Endothelial cell of umbilical vein (primary cell): ENCODE measurements at regions not wholly inside any gene's neighbourhood (a gene's known extent, or its start where the extent isn't known, plus 50 kb on each side); places are given as distances from the start of the nearest gene placed in this dataset.

Experiments
- BruUV-seq: library from RNA; stranded (reverse); fragments of 400-500 nt; replicated peaks from 2 replicates; lab custom pipeline; 2021; lab: Mats Ljungman, UMichigan
- CTCF ChIA-PET: fragments of 300-600, 350-600 bp; sonication (Branson Sonifier 250); formaldehyde crosslinking; loops from one replicate; lab custom pipeline; 2021; ENCODE audit warnings: antibody characterized with exemption, inconsistent platforms; lab: Charles Lee
- POLR2A ChIA-PET: fragments of 300-600, 350-600 bp; sonication (Branson Sonifier 250); formaldehyde crosslinking; loops from one replicate; lab custom pipeline; 2021; ENCODE audit warnings: antibody characterized with exemption, inconsistent platforms; lab: Charles Lee
- DNase-seq: peaks from one replicate; pipeline ENCODE4 v3.0.0-alpha.2; 2011; ENCODE audit warnings: low read depth, low spot score
- FAIRE-seq: peaks from 2 replicates; lab custom pipeline; 2011; peaks lifted over from hg19 to GRCh38; lab: Jason Lieb, UNC
- H2AFZ ChIP-seq: 2 replicates; pipeline ENCODE4 v1.6.0; 2012; ENCODE audit warnings: low read depth, low read length, control low read depth, inconsistent platforms
- H3K27ac ChIP-seq: 2 replicates; pipeline ENCODE4 v1.5.1; 2011; ENCODE audit warnings: low read depth, mild to moderate bottlenecking, control low read depth, low read length, moderate library complexity; ENCODE audit not compliant: insufficient read depth
- H3K27me3 ChIP-seq, 2 experiments: 2 replicates each; pipeline versions ENCODE4 v1.6.0 to v1.6.1; 2011; ENCODE audit warnings: low read length in 2 of 2, mixed read lengths in 1 of 2; ENCODE audit not compliant: control insufficient read depth in 2 of 2, insufficient read depth in 2 of 2
- H3K36me3 ChIP-seq, 2 experiments: 2 replicates in 1 of 2; 3 replicates in 1 of 2; pipeline ENCODE4 v1.5.1; 2011; ENCODE audit warnings: low read length in 2 of 2, mild to moderate bottlenecking in 1 of 2, moderate library complexity in 1 of 2; ENCODE audit not compliant: control insufficient read depth in 2 of 2, insufficient read depth in 2 of 2; ENCODE audit errors: extremely low read depth in 1 of 2
- H3K4me1 ChIP-seq: 3 replicates; pipeline ENCODE4 v1.5.1; 2011; ENCODE audit warnings: mild to moderate bottlenecking, low read length; ENCODE audit not compliant: control insufficient read depth, insufficient read depth; ENCODE audit errors: extremely low read depth
- H3K4me2 ChIP-seq: 2 replicates; pipeline ENCODE4 v1.6.1; 2011; ENCODE audit warnings: low read length, control low read depth, mixed read lengths; ENCODE audit not compliant: insufficient read depth
- H3K4me3 ChIP-seq, 3 experiments: fragments of 200-600 bp in 1 of 3; sonication (generic), shearing (Covaris generic) in 1 of 3; replicated peaks in 1 of 3; 2 replicates each; pipeline ENCODE4 v1.5.1; 2011 to 2016; ENCODE audit warnings: control low read depth in 3 of 3, low read length in 3 of 3, mild to moderate bottlenecking in 2 of 3, inconsistent platforms in 1 of 3, low read depth in 1 of 3, moderate library complexity in 1 of 3; ENCODE audit not compliant: insufficient read depth in 1 of 3
- H3K79me2 ChIP-seq: 2 replicates; pipeline ENCODE4 v1.6.0; 2012; ENCODE audit warnings: low read length, inconsistent platforms; ENCODE audit not compliant: control insufficient read depth, insufficient read depth
- H3K9ac ChIP-seq: replicated peaks from 2 replicates; pipeline ENCODE3; 2011; ENCODE audit warnings: low read length, control low read depth; ENCODE audit not compliant: insufficient read depth; ENCODE audit errors: extremely low read depth
- H3K9me1 ChIP-seq: replicated peaks from 3 replicates; pipeline ENCODE4 v1.6.0; 2011; ENCODE audit warnings: mild to moderate bottlenecking, low read length; ENCODE audit not compliant: control insufficient read depth, insufficient read depth; ENCODE audit errors: extremely low read depth
- H3K9me3 ChIP-seq: replicated peaks from 2 replicates; pipeline ENCODE4 v1.5.1; 2012; ENCODE audit warnings: low read length, inconsistent platforms; ENCODE audit not compliant: control insufficient read depth, insufficient read depth
- H4K20me1 ChIP-seq: replicated peaks from 2 replicates; pipeline ENCODE3; 2011; ENCODE audit warnings: mild to moderate bottlenecking, low read length; ENCODE audit not compliant: control insufficient read depth, insufficient read depth; ENCODE audit errors: extremely low read depth
- CTCF ChIP-seq, 2 donors: IDR thresholded peaks; 1 replicate in 1 of 2; 2 replicates in 1 of 2; pipeline ENCODE4 v1.5.1; 2011; ENCODE audit warnings: low read length in 2 of 2, mild to moderate bottlenecking in 2 of 2, moderate library complexity in 2 of 2, control low read depth in 1 of 2, inconsistent platforms in 1 of 2, low read depth in 1 of 2; ENCODE audit not compliant: insufficient read depth in 1 of 2; ENCODE audit errors: extremely low read depth in 1 of 2
- EZH2 ChIP-seq: IDR thresholded peaks from 2 replicates; pipeline ENCODE4 v1.6.1; 2012; ENCODE audit warnings: borderline replicate concordance, low read depth, mild to moderate bottlenecking, moderate library complexity, low read length, inconsistent platforms; ENCODE audit not compliant: severe bottlenecking
- FOS ChIP-seq: IDR thresholded peaks from 2 replicates; pipeline ENCODE4 v1.6.1; 2011; ENCODE audit warnings: mild to moderate bottlenecking, low read length, moderate library complexity, borderline replicate concordance; ENCODE audit not compliant: insufficient read depth
- GATA2 ChIP-seq: IDR thresholded peaks from 2 replicates; pipeline ENCODE4 v1.7.0; 2011; ENCODE audit warnings: low read depth, mild to moderate bottlenecking, moderate library complexity, mixed read lengths, low read length; ENCODE audit not compliant: insufficient read length, insufficient read depth
- JUN ChIP-seq: IDR thresholded peaks from 2 replicates; pipeline ENCODE4 v1.6.1; 2011; ENCODE audit warnings: borderline replicate concordance, low read depth; ENCODE audit not compliant: insufficient read length, insufficient read depth
- MYC ChIP-seq: IDR thresholded peaks from one replicate; pipeline ENCODE4 v1.6.1; 2011; ENCODE audit warnings: mild to moderate bottlenecking, low read depth, low read length
- POLR2A ChIP-seq: IDR thresholded peaks from 2 replicates; pipeline ENCODE4 v1.6.1; 2012; ENCODE audit warnings: low read depth, mild to moderate bottlenecking, control low read depth, low read length
- POLR2AphosphoS5 ChIP-seq: IDR thresholded peaks from 2 replicates; pipeline ENCODE4 v1.6.1; 2012; ENCODE audit warnings: low read depth, mild to moderate bottlenecking, control low read depth, low read length, moderate library complexity; ENCODE audit not compliant: insufficient read depth
- dilution Hi-C: fragments of 300-500 bp; cut with MboI; formaldehyde crosslinking; loops from one replicate; pipeline ENCODE4 v1.15.0; 2019; ENCODE audit warnings: low sequenced_read_pairs; ENCODE audit not compliant: extremely low pct_ligation_motif_present
- intact Hi-C: fragments of 100-400 bp; cut with micrococcal nuclease; formaldehyde crosslinking; loops from one replicate; pipeline ENCODE4 v1.10.0; 2022
- TF ChIP-seq, protein P1 (sequence below): IDR thresholded peaks from 2 replicates; pipeline ENCODE4 v1.6.1; 2011; ENCODE audit not compliant: insufficient read depth, insufficient read length

DNA sequence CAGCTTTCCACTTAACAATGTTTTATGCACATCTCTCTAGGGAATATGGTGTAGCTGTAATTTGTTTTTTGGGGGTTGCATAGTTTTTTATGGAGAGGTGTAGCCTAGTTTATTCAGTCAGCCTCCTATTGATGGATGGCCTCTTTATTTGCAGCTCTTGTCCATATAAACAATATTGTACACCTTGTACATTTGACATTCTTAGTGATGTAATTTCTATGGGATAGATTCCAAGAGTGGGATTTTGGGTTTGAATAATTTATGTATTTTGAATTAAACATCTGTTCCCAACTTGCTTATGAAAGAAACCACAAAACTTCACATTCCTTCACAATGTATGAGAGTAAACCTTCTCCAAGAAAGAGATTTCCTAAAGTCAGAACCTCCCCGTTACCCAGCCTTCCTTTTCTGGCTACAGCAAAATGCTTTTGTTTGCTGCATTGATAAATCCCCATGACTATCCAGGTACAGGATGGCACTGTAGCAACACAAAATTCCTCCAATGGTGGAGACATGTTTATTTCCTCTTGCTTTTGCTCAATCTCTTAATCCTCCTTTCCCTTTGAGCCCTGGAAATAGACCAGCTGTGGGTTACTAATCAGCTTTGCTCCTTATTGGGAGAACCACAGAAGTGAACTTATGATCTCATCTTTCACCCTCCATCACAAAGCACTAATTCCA lies 58.4 kb upstream of the GALR1 start:
- H2AFZ ChIP-seq: no peak overlapping the region
- BruUV-seq: no TSS peak
- TF ChIP-seq EZH2 (no peak), MYC (no peak), JUN (no peak), FOS (no peak), POLR2A (no peak), POLR2AphosphoS5 (no peak), GATA2 (no peak), CTCF (IDR thresholded peaks at IDR 0.05; ENCODE audit: extremely low read depth in 1 of 2, insufficient read depth in 1 of 2, low read depth in 1 of 2, low read length in 2 of 2) (no peak)
- TF ChIP-seq, protein P1, sequence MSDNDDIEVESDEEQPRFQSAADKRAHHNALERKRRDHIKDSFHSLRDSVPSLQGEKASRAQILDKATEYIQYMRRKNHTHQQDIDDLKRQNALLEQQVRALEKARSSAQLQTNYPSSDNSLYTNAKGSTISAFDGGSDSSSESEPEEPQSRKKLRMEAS: no peak
- H3K27ac ChIP-seq: no peak overlapping the region
- no peaks in the 10 kb centered on the region for H3K79me2 ChIP-seq
- H3K27me3 ChIP-seq: peaks cover 0 to 5% of the 10 kb centered on the region in 2 experiments
- H3K4me3 ChIP-seq: no peak overlapping the region
- ChIA-PET POLR2A (no interaction called here), CTCF (interaction anchor here (0.6 to 1.8 kb wide), 2 partner anchors 21 to 383 kb away, joined by 3 to 6 read pairs; no protein-coding TSS in a partner anchor)
- no peaks in the 10 kb centered on the region for H3K4me1 ChIP-seq
- H3K9ac ChIP-seq: no peak overlapping the region
- no peak overlapping the region for H3K4me2 ChIP-seq
- no peaks in the 10 kb centered on the region for H3K9me3 ChIP-seq
- dilution Hi-C loops: no loop called here
- no peaks in the 10 kb centered on the region for H4K20me1 ChIP-seq
- DNase-seq: no peak
- H3K9me1 ChIP-seq: no peaks in the 10 kb centered on the region
- no peaks in the 10 kb centered on the region for H3K36me3 ChIP-seq
- intact Hi-C loops: no loop called here
- FAIRE-seq: no peak
